CD4-positive, alpha-beta memory T cell (primary cell): ENCODE measurements at regions not wholly inside any gene's neighbourhood (a gene's known extent, or its start where the extent isn't known, plus 50 kb on each side); places are given as distances from the start of the nearest gene placed in this dataset.

ENCODE experiments used
- CTCF ChIA-PET: fragments of 350-600 bp; sonication (Branson Sonifier 250); formaldehyde crosslinking; loops from one replicate; lab custom pipeline; 2021; ENCODE audit warnings: inconsistent platforms; ENCODE audit not compliant: partially characterized antibody; lab: Charles Lee
- POLR2A ChIA-PET: fragments of 350-600 bp; sonication (Branson Sonifier 250); formaldehyde crosslinking; loops from one replicate; lab custom pipeline; 2021; ENCODE audit not compliant: partially characterized antibody; lab: Charles Lee
- DNase-seq, 5 donors: peaks; one replicate each; pipeline versions ENCODE4 v3.0.0 to v3.0.0-alpha.2; 2020 to 2022; ENCODE audit warnings: mixed read lengths in 1 of 5
- H3K27ac ChIP-seq: one replicate; pipeline ENCODE4 v1.7.0; 2013; ENCODE audit warnings: low read depth, low read length
- H3K27me3 ChIP-seq: 2 replicates; pipeline ENCODE4 v1.7.0; 2013; ENCODE audit warnings: mild to moderate bottlenecking, low read length, moderate library complexity; ENCODE audit not compliant: insufficient read depth
- H3K36me3 ChIP-seq: 2 replicates; pipeline ENCODE4 v1.7.0; 2013; ENCODE audit warnings: mild to moderate bottlenecking, low read length, moderate library complexity; ENCODE audit not compliant: insufficient read depth
- H3K4me1 ChIP-seq: 2 replicates; pipeline ENCODE4 v1.7.0; 2013; ENCODE audit warnings: mild to moderate bottlenecking, low read length, moderate library complexity; ENCODE audit not compliant: insufficient read depth
- H3K4me3 ChIP-seq, 2 donors: one replicate each; pipeline ENCODE4 v1.7.0; 2013; ENCODE audit warnings: low read length in 2 of 2, mild to moderate bottlenecking in 1 of 2
- H3K9me3 ChIP-seq, 2 donors: one replicate each; pipeline ENCODE4 v1.7.0; 2013; ENCODE audit warnings: low read length in 2 of 2, control low read depth in 1 of 2; ENCODE audit not compliant: control insufficient read depth in 1 of 2
- H3K27ac Mint-ChIP-seq, 7 donors: one replicate each; pipeline ENCODE4 v1.8.0; 2020 to 2021; ENCODE audit warnings: mixed read lengths in 7 of 7, mild to moderate bottlenecking in 6 of 7, inconsistent platforms in 3 of 7, moderate library complexity in 3 of 7
- H3K27me3 Mint-ChIP-seq, 2 donors: one replicate each; pipeline ENCODE4 v1.8.0; 2020 to 2021; ENCODE audit warnings: mixed read lengths in 2 of 2
- H3K36me3 Mint-ChIP-seq, 2 donors: one replicate each; pipeline ENCODE4 v1.8.0; 2020 to 2021; ENCODE audit warnings: mixed read lengths in 2 of 2, inconsistent platforms in 1 of 2, mild to moderate bottlenecking in 1 of 2
- H3K4me1 Mint-ChIP-seq, 4 donors: one replicate each; pipeline ENCODE4 v1.8.0; 2020 to 2021; ENCODE audit warnings: mixed read lengths in 4 of 4, mild to moderate bottlenecking in 1 of 4
- H3K4me3 Mint-ChIP-seq, 8 donors: one replicate each; pipeline ENCODE4 v1.8.0; 2020 to 2021; ENCODE audit warnings: mixed read lengths in 8 of 8, mild to moderate bottlenecking in 7 of 8, moderate library complexity in 6 of 8, inconsistent platforms in 3 of 8
- H3K9me3 Mint-ChIP-seq, 8 donors: one replicate each; pipeline ENCODE4 v1.8.0; 2020 to 2021; ENCODE audit warnings: mixed read lengths in 8 of 8, mild to moderate bottlenecking in 5 of 8, inconsistent platforms in 3 of 8, moderate library complexity in 1 of 8
- intact Hi-C: fragments of 100-400 bp; cut with micrococcal nuclease; formaldehyde crosslinking; loops from one replicate; pipeline ENCODE4 v1.15.1; 2023

DNA sequence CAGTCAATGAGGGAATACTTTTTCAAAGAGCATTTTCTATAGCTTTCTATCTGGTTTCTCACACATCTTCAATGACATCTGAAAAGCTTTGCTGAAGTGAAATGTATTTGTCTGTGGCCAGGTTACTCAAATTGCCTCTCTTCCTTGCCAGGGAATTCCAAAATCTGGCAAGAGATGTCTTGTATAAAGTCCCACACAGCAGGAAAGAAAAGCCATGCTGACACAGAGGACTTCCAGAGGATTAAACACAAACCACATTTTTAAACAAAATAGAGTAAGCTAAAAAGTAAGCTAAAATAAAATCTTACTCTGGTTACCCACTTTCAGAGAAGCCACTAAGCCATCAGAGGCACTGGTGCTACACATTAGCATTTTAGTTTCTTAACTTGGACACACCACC is 93.1 kb upstream of the BCAR3 start:
- Histone ChIP-seq H3K27me3 (no peaks in the 10 kb centered on the region), H3K4me3 (no peak overlapping the region), H3K4me1 (no peaks in the 10 kb centered on the region), H3K9me3 (no peaks in the 10 kb centered on the region), H3K36me3 (no peaks in the 10 kb centered on the region), H3K27ac (no peak overlapping the region)
- H3K27me3 Mint-ChIP-seq, result peaks cover 0 to 5% of the 10 kb centered on the region in 2 donors
- H3K27ac Mint-ChIP-seq, result no peak overlapping the region
- ChIA-PET POLR2A (no interaction called here), CTCF (no interaction called here)
- H3K4me3 Mint-ChIP-seq, result no peak overlapping the region
- DNase-seq, result no peak
- no peaks in the 10 kb centered on the region for H3K36me3 Mint-ChIP-seq
- intact Hi-C loops, result no loop called here
- no peaks in the 10 kb centered on the region for H3K4me1 Mint-ChIP-seq
- H3K9me3 Mint-ChIP-seq, result no peaks in the 10 kb centered on the region

DNA sequence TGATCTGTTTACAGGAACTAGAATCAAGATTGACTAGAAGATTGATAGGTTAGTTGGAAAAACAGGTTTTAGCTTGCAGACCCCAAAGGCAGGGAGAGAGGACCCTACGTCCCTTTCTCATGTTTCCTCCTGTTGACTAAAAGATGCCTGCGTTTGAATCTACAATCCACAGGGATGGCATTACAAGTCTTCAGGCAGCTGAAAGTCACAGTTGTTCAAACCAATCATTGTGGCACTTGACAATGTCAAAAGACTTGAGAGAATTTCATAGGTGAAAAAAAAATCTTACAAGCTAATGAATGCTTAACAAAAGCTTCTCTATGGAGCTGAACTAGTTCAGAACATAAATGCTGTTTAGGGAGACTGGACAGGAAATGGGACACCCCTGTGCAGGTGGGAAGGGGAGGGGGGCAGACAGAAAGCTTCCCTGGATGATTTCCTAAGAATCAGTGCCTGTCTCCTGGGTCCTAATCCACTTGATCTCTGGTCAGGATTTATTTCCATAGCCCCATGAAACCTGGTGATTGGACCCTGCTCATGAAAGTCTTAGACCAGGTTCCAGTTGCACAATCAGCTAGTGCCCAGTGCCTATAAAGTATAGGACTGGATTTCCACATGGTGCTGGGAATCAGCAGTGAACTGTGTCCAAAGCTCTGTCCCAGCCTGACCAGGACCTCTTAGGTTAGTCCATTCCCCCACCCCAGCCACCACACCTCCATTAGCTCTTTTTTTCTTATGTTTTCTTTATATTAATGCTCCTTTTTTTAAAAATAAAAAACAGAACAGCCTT is 91.6 kb upstream of the BCAR3 start:
- H3K36me3 Mint-ChIP-seq, result no peaks in the 10 kb centered on the region
- peaks cover 0 to 1% of the 10 kb centered on the region in 2 donors for H3K27me3 Mint-ChIP-seq
- CTCF ChIA-PET, result no interaction called here
- Histone ChIP-seq H3K4me3 (no peak overlapping the region), H3K27me3 (no peaks in the 10 kb centered on the region), H3K27ac (no peak overlapping the region), H3K4me1 (no peaks in the 10 kb centered on the region), H3K36me3 (no peaks in the 10 kb centered on the region), H3K9me3 (no peaks in the 10 kb centered on the region)
- no peak overlapping the region for H3K27ac Mint-ChIP-seq
- no peaks in the 10 kb centered on the region for H3K9me3 Mint-ChIP-seq
- H3K4me3 Mint-ChIP-seq, result no peak overlapping the region
- intact Hi-C loops, result no loop called here
- H3K4me1 Mint-ChIP-seq, result peaks cover 0 to 2% (median 1%) of the 10 kb centered on the region in 4 donors
- POLR2A ChIA-PET, result no interaction called here
- no peak for DNase-seq

DNA sequence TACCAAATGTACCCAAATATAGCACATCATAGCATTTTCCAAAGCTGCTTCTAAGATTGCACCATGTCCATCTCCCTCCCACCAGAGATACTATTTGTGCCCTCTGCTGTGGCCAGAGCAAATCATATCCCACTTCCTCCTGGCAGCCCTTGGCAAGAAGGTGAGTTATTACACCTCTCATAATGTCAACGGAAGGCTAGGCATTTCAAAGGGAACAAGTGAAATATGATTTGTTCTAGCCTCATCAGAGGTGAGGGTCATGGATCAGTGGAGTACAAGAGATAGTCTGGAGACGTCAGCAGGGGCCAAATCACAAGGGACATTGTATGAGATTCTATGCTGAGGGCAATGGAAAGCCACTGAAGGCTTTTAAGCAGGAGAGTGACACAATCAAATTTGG is 90.2 kb upstream of the BCAR3 start:
- H3K4me3 Mint-ChIP-seq, result no peak overlapping the region
- H3K9me3 ChIP-seq, result no peaks in the 10 kb centered on the region
- no peaks in the 10 kb centered on the region for H3K4me1 ChIP-seq
- H3K27me3 ChIP-seq, result no peaks in the 10 kb centered on the region
- CTCF ChIA-PET, result no interaction called here
- intact Hi-C loops, result no loop called here
- H3K36me3 Mint-ChIP-seq, result no peaks in the 10 kb centered on the region
- POLR2A ChIA-PET, result no interaction called here
- no peak overlapping the region for H3K27ac ChIP-seq
- no peak overlapping the region for H3K4me3 ChIP-seq
- H3K27ac Mint-ChIP-seq, result no peak overlapping the region
- H3K36me3 ChIP-seq, result no peaks in the 10 kb centered on the region
- no peak for DNase-seq
- peaks cover 0 to 1% of the 10 kb centered on the region in 2 donors for H3K27me3 Mint-ChIP-seq
- peaks cover 4 to 10% (median 9%) of the 10 kb centered on the region in 4 donors for H3K4me1 Mint-ChIP-seq
- no peaks in the 10 kb centered on the region for H3K9me3 Mint-ChIP-seq

DNA sequence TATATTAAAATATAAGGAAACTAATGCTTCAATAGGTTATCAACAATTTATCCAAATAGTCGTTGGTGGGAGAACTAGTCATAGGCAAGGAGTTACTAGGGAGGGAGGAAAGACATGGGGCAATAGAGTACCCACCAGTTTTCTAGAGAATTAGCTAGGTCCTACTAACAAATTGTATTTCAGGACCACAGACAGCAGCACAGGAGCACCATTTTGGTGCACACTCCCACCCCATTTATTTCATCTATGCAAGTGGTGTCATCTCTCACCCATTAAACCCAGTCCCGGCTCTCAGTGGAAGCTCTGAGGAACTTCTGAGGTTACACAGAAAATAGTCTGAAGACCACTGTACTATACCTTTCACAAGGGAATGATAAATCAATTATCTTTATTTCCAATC is 89.0 kb upstream of the BCAR3 start:
- Histone ChIP-seq H3K4me3 (no peak overlapping the region), H3K36me3 (no peaks in the 10 kb centered on the region), H3K9me3 (no peaks in the 10 kb centered on the region), H3K4me1 (no peaks in the 10 kb centered on the region), H3K27me3 (no peaks in the 10 kb centered on the region), H3K27ac (no peak overlapping the region)
- no peak for DNase-seq
- POLR2A ChIA-PET, result no interaction called here
- intact Hi-C loops, result no loop called here
- CTCF ChIA-PET, result no interaction called here
- Mint-ChIP-seq H3K4me1 (peaks cover 8 to 15% (median 10%) of the 10 kb centered on the region in 4 donors), H3K27ac (no peak overlapping the region), H3K4me3 (no peak overlapping the region), H3K9me3 (no peaks in the 10 kb centered on the region), H3K36me3 (no peaks in the 10 kb centered on the region), H3K27me3 (peaks cover 0 to 1% of the 10 kb centered on the region in 2 donors)

DNA sequence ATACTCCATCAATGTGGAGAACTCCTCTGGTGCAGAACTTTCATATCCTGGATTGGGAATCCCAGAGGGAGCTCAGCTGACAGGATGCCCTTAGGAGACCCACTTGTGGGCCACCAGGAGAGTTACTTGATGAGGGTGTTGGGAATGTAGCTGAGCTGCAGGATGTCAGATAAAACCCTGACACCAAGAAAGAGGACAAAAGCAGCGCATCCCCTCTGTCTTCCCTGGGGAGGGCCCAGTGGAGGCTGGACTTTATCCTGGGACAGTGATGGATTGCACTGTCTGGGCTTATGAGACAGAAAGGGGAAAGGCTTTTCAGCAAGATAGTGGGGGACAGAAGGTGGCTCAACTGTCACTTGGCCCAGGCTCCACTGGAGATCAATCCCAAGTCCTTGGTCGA is 88.1 kb upstream of the BCAR3 start:
- POLR2A ChIA-PET, result no interaction called here
- CTCF ChIA-PET, result no interaction called here
- H3K27ac ChIP-seq, result no peak overlapping the region
- H3K9me3 Mint-ChIP-seq, result no peaks in the 10 kb centered on the region
- no peak overlapping the region for H3K4me3 Mint-ChIP-seq
- H3K27me3 ChIP-seq, result no peaks in the 10 kb centered on the region
- H3K4me1 Mint-ChIP-seq, result peaks cover 8 to 15% (median 10%) of the 10 kb centered on the region in 4 donors
- H3K4me1 ChIP-seq, result no peaks in the 10 kb centered on the region
- H3K36me3 Mint-ChIP-seq, result no peaks in the 10 kb centered on the region
- H3K36me3 ChIP-seq, result no peaks in the 10 kb centered on the region
- no peak for DNase-seq
- no peaks in the 10 kb centered on the region for H3K9me3 ChIP-seq
- intact Hi-C loops, result no loop called here
- H3K4me3 ChIP-seq, result no peak overlapping the region
- peaks cover 0 to 1% of the 10 kb centered on the region in 2 donors for H3K27me3 Mint-ChIP-seq
- no peak overlapping the region for H3K27ac Mint-ChIP-seq

DNA sequence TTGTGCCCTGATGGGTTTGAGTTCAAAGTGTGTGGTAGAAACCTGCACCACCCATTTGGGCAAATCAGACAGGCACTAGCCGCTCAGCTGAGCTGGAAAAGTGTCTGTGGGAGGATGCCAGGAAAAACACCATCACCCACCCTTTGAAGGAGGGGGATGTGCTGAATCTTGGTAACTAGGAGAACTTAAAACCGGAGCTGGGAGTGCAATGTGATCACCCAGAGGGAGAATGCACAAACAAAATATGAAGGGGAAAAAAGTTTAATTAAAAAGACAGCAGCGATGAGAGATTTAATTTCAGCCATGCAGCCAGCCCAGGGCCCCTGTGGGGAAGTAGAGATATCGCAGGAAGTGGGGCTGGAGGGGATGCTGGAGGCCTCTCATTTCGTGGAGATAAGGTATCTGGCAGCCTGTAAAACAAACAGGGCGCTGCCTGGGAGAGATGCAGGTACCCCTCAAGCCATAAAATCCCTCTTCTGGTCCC is 86.8 kb upstream of the BCAR3 start:
- Mint-ChIP-seq H3K4me1 (peaks cover 8 to 15% (median 10%) of the 10 kb centered on the region in 4 donors), H3K27ac (no peak overlapping the region), H3K36me3 (no peaks in the 10 kb centered on the region), H3K9me3 (peaks cover 0 to 2% (median 0%) of the 10 kb centered on the region in 8 donors), H3K27me3 (no peaks in the 10 kb centered on the region), H3K4me3 (no peak overlapping the region)
- Histone ChIP-seq H3K36me3 (no peaks in the 10 kb centered on the region), H3K4me3 (no peak overlapping the region), H3K27ac (no peak overlapping the region), H3K4me1 (no peaks in the 10 kb centered on the region), H3K9me3 (no peaks in the 10 kb centered on the region), H3K27me3 (no peaks in the 10 kb centered on the region)
- POLR2A ChIA-PET, result no interaction called here
- no peak for DNase-seq
- CTCF ChIA-PET, result no interaction called here
- intact Hi-C loops, result no loop called here

DNA sequence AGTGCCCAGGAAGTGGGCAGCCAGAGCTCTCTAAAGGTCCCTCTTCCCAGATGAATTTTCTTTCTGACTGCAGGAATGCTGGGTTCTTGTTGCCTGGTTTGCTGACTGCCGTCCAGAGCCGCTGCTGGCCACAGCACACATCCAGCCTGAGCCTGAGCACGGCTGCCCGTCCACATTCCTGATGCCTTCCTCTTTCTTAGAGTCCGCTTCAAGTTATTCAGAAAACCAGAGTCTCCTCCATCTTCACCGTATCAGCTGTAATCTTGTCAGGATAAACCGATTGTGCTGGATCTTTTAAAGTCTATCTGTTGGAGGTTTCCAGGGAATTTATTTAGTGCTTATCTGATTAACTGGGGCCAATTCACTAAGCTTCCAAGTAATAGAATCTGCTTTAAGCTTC is 84.8 kb upstream of the BCAR3 start:
- POLR2A ChIA-PET, result no interaction called here
- no peak overlapping the region for H3K4me3 ChIP-seq
- H3K4me3 Mint-ChIP-seq, result no peak overlapping the region
- no peak for DNase-seq
- peaks cover 0 to 2% (median 0%) of the 10 kb centered on the region in 8 donors for H3K9me3 Mint-ChIP-seq
- no peaks in the 10 kb centered on the region for H3K27me3 ChIP-seq
- H3K27me3 Mint-ChIP-seq, result no peaks in the 10 kb centered on the region
- peaks cover 8 to 15% (median 10%) of the 10 kb centered on the region in 4 donors for H3K4me1 Mint-ChIP-seq
- no peak overlapping the region for H3K27ac Mint-ChIP-seq
- H3K36me3 ChIP-seq, result no peaks in the 10 kb centered on the region
- CTCF ChIA-PET, result interaction anchor here (1.3 kb wide), 1 partner anchor 10 kb away, joined by 3 read pairs; no protein-coding TSS in a partner anchor
- intact Hi-C loops, result no loop called here
- no peaks in the 10 kb centered on the region for H3K36me3 Mint-ChIP-seq
- no peak overlapping the region for H3K27ac ChIP-seq
- H3K9me3 ChIP-seq, result no peaks in the 10 kb centered on the region
- no peaks in the 10 kb centered on the region for H3K4me1 ChIP-seq
